Endothelial cell of umbilical vein (primary cell): ENCODE measurements at regions not wholly inside any gene's neighbourhood (a gene's known extent, or its start where the extent isn't known, plus 50 kb on each side); places are given as distances from the start of the nearest gene placed in this dataset.
"Not testable (repeated sequence)": the region's sequence is repeated elsewhere in the genome, so short reads cannot be mapped to it uniquely, and the experiment has no call there.

Source experiments
- BruUV-seq: library from RNA; stranded (reverse); fragments of 400-500 nt; replicated peaks from 2 replicates; lab custom pipeline; 2021; lab: Mats Ljungman, UMichigan
- CTCF ChIA-PET: fragments of 300-600, 350-600 bp; sonication (Branson Sonifier 250); formaldehyde crosslinking; loops from one replicate; lab custom pipeline; 2021; ENCODE audit warnings: antibody characterized with exemption, inconsistent platforms; lab: Charles Lee
- POLR2A ChIA-PET: fragments of 300-600, 350-600 bp; sonication (Branson Sonifier 250); formaldehyde crosslinking; loops from one replicate; lab custom pipeline; 2021; ENCODE audit warnings: antibody characterized with exemption, inconsistent platforms; lab: Charles Lee
- DNase-seq: peaks from one replicate; pipeline ENCODE4 v3.0.0-alpha.2; 2011; ENCODE audit warnings: low read depth, low spot score
- FAIRE-seq: peaks from 2 replicates; lab custom pipeline; 2011; peaks lifted over from hg19 to GRCh38; lab: Jason Lieb, UNC
- H2AFZ ChIP-seq: 2 replicates; pipeline ENCODE4 v1.6.0; 2012; ENCODE audit warnings: low read depth, low read length, control low read depth, inconsistent platforms
- H3K27ac ChIP-seq: 2 replicates; pipeline ENCODE4 v1.5.1; 2011; ENCODE audit warnings: low read depth, mild to moderate bottlenecking, control low read depth, low read length, moderate library complexity; ENCODE audit not compliant: insufficient read depth
- H3K27me3 ChIP-seq, 2 experiments: 2 replicates each; pipeline versions ENCODE4 v1.6.0 to v1.6.1; 2011; ENCODE audit warnings: low read length in 2 of 2, mixed read lengths in 1 of 2; ENCODE audit not compliant: control insufficient read depth in 2 of 2, insufficient read depth in 2 of 2
- H3K36me3 ChIP-seq, 2 experiments: 2 replicates in 1 of 2; 3 replicates in 1 of 2; pipeline ENCODE4 v1.5.1; 2011; ENCODE audit warnings: low read length in 2 of 2, mild to moderate bottlenecking in 1 of 2, moderate library complexity in 1 of 2; ENCODE audit not compliant: control insufficient read depth in 2 of 2, insufficient read depth in 2 of 2; ENCODE audit errors: extremely low read depth in 1 of 2
- H3K4me1 ChIP-seq: 3 replicates; pipeline ENCODE4 v1.5.1; 2011; ENCODE audit warnings: mild to moderate bottlenecking, low read length; ENCODE audit not compliant: control insufficient read depth, insufficient read depth; ENCODE audit errors: extremely low read depth
- H3K4me2 ChIP-seq: 2 replicates; pipeline ENCODE4 v1.6.1; 2011; ENCODE audit warnings: low read length, control low read depth, mixed read lengths; ENCODE audit not compliant: insufficient read depth
- H3K4me3 ChIP-seq, 3 experiments: fragments of 200-600 bp in 1 of 3; sonication (generic), shearing (Covaris generic) in 1 of 3; replicated peaks in 1 of 3; 2 replicates each; pipeline ENCODE4 v1.5.1; 2011 to 2016; ENCODE audit warnings: control low read depth in 3 of 3, low read length in 3 of 3, mild to moderate bottlenecking in 2 of 3, inconsistent platforms in 1 of 3, low read depth in 1 of 3, moderate library complexity in 1 of 3; ENCODE audit not compliant: insufficient read depth in 1 of 3
- H3K79me2 ChIP-seq: 2 replicates; pipeline ENCODE4 v1.6.0; 2012; ENCODE audit warnings: low read length, inconsistent platforms; ENCODE audit not compliant: control insufficient read depth, insufficient read depth
- H3K9ac ChIP-seq: replicated peaks from 2 replicates; pipeline ENCODE3; 2011; ENCODE audit warnings: low read length, control low read depth; ENCODE audit not compliant: insufficient read depth; ENCODE audit errors: extremely low read depth
- H3K9me1 ChIP-seq: replicated peaks from 3 replicates; pipeline ENCODE4 v1.6.0; 2011; ENCODE audit warnings: mild to moderate bottlenecking, low read length; ENCODE audit not compliant: control insufficient read depth, insufficient read depth; ENCODE audit errors: extremely low read depth
- H3K9me3 ChIP-seq: replicated peaks from 2 replicates; pipeline ENCODE4 v1.5.1; 2012; ENCODE audit warnings: low read length, inconsistent platforms; ENCODE audit not compliant: control insufficient read depth, insufficient read depth
- H4K20me1 ChIP-seq: replicated peaks from 2 replicates; pipeline ENCODE3; 2011; ENCODE audit warnings: mild to moderate bottlenecking, low read length; ENCODE audit not compliant: control insufficient read depth, insufficient read depth; ENCODE audit errors: extremely low read depth
- CTCF ChIP-seq, 2 donors: IDR thresholded peaks; 1 replicate in 1 of 2; 2 replicates in 1 of 2; pipeline ENCODE4 v1.5.1; 2011; ENCODE audit warnings: low read length in 2 of 2, mild to moderate bottlenecking in 2 of 2, moderate library complexity in 2 of 2, control low read depth in 1 of 2, inconsistent platforms in 1 of 2, low read depth in 1 of 2; ENCODE audit not compliant: insufficient read depth in 1 of 2; ENCODE audit errors: extremely low read depth in 1 of 2
- EZH2 ChIP-seq: IDR thresholded peaks from 2 replicates; pipeline ENCODE4 v1.6.1; 2012; ENCODE audit warnings: borderline replicate concordance, low read depth, mild to moderate bottlenecking, moderate library complexity, low read length, inconsistent platforms; ENCODE audit not compliant: severe bottlenecking
- FOS ChIP-seq: IDR thresholded peaks from 2 replicates; pipeline ENCODE4 v1.6.1; 2011; ENCODE audit warnings: mild to moderate bottlenecking, low read length, moderate library complexity, borderline replicate concordance; ENCODE audit not compliant: insufficient read depth
- GATA2 ChIP-seq: IDR thresholded peaks from 2 replicates; pipeline ENCODE4 v1.7.0; 2011; ENCODE audit warnings: low read depth, mild to moderate bottlenecking, moderate library complexity, mixed read lengths, low read length; ENCODE audit not compliant: insufficient read length, insufficient read depth
- JUN ChIP-seq: IDR thresholded peaks from 2 replicates; pipeline ENCODE4 v1.6.1; 2011; ENCODE audit warnings: borderline replicate concordance, low read depth; ENCODE audit not compliant: insufficient read length, insufficient read depth
- MYC ChIP-seq: IDR thresholded peaks from one replicate; pipeline ENCODE4 v1.6.1; 2011; ENCODE audit warnings: mild to moderate bottlenecking, low read depth, low read length
- POLR2A ChIP-seq: IDR thresholded peaks from 2 replicates; pipeline ENCODE4 v1.6.1; 2012; ENCODE audit warnings: low read depth, mild to moderate bottlenecking, control low read depth, low read length
- POLR2AphosphoS5 ChIP-seq: IDR thresholded peaks from 2 replicates; pipeline ENCODE4 v1.6.1; 2012; ENCODE audit warnings: low read depth, mild to moderate bottlenecking, control low read depth, low read length, moderate library complexity; ENCODE audit not compliant: insufficient read depth
- dilution Hi-C: fragments of 300-500 bp; cut with MboI; formaldehyde crosslinking; loops from one replicate; pipeline ENCODE4 v1.15.0; 2019; ENCODE audit warnings: low sequenced_read_pairs; ENCODE audit not compliant: extremely low pct_ligation_motif_present
- intact Hi-C: fragments of 100-400 bp; cut with micrococcal nuclease; formaldehyde crosslinking; loops from one replicate; pipeline ENCODE4 v1.10.0; 2022
- TF ChIP-seq, protein P1 (sequence below): IDR thresholded peaks from 2 replicates; pipeline ENCODE4 v1.6.1; 2011; ENCODE audit not compliant: insufficient read depth, insufficient read length

- H3K4me1 ChIP-seq = no peaks in the 10 kb centered on the region
- no peak overlapping the region for H3K27ac ChIP-seq
- H3K79me2 ChIP-seq = no peaks in the 10 kb centered on the region
- POLR2A ChIA-PET = no interaction called here
- FAIRE-seq (no peak), DNase-seq (no peak)
- no peaks in the 10 kb centered on the region for H3K9me1 ChIP-seq
- no peak overlapping the region for H3K9ac ChIP-seq
- H3K27me3 ChIP-seq = no peaks in the 10 kb centered on the region
- dilution Hi-C loops = no loop called here
- H3K9me3 ChIP-seq = no peaks in the 10 kb centered on the region
- H3K36me3 ChIP-seq = no peaks in the 10 kb centered on the region
- intact Hi-C loops = no loop called here
- H2AFZ ChIP-seq = no peak overlapping the region
- BruUV-seq = no TSS peak
- H4K20me1 ChIP-seq = no peaks in the 10 kb centered on the region
- CTCF ChIA-PET = no interaction called here
- H3K4me3 ChIP-seq = no peak overlapping the region
- no peak overlapping the region for H3K4me2 ChIP-seq
- TF ChIP-seq POLR2A = no peak
- TF ChIP-seq, protein P1, sequence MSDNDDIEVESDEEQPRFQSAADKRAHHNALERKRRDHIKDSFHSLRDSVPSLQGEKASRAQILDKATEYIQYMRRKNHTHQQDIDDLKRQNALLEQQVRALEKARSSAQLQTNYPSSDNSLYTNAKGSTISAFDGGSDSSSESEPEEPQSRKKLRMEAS = no peak
- TF ChIP-seq POLR2AphosphoS5 = no peak
- no peak for TF ChIP-seq MYC
- TF ChIP-seq CTCF (IDR thresholded peaks at IDR 0.05; ENCODE audit: extremely low read depth in 1 of 2, insufficient read depth in 1 of 2, low read depth in 1 of 2, low read length in 2 of 2) = no peak
- TF ChIP-seq EZH2 = no peak
- no peak for TF ChIP-seq FOS
- TF ChIP-seq GATA2 = no peak
- no peak for TF ChIP-seq JUN
Observed at GRCh38 chr6:92681401-92681800, 738.0 kb downstream of the EPHA7 start.

DNA sequence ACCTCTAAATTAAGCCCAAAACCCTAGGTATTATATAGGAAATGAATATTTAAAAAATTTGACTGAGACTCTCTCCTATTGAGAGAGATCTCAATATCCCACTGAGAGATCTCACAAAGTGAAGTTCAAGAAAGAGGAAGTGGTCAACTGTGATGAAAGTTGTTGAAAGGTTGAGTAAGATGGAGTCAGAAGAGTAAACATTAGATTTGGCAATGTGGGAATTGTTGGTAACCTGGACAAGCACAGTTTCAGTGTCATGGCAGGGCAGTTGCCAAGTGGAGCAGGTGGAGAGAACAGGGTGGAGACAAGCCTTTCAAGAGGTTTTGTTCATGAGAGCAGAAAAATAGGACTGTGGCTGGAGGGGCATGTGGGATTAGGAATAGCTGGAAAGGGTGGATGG lies 747.9 kb downstream of the EPHA7 start:
- H3K27ac ChIP-seq, H3K9ac ChIP-seq, FAIRE-seq, H3K4me2 ChIP-seq, H3K9me1 ChIP-seq, BruUV-seq, intact Hi-C loops, H3K9me3 ChIP-seq, H4K20me1 ChIP-seq, DNase-seq, H3K27me3 ChIP-seq, H3K79me2 ChIP-seq, dilution Hi-C loops, H3K36me3 ChIP-seq, CTCF ChIA-PET, H3K4me1 ChIP-seq, H3K4me3 ChIP-seq, POLR2A ChIA-PET, H2AFZ ChIP-seq: not testable (repeated sequence)
